ENCODE measurements at regions not wholly inside any gene's neighbourhood (a gene's known extent, or its start where the extent isn't known, plus 50 kb on each side); places are given as distances from the start of the nearest gene placed in this dataset.

- ATAC-seq: no peak
- H3K4me3 ChIP-seq: no peak overlapping the region
- no peak for TF ChIP-seq CTCF (IDR thresholded peaks at IDR 0.05)
- H3K36me3 ChIP-seq: no peaks in the 10 kb centered on the region
- no peaks in the 10 kb centered on the region for H3K27me3 ChIP-seq
- no peaks in the 10 kb centered on the region for H3K4me1 ChIP-seq
- intact Hi-C loops (cut with DNase I): no loop called here
- no peaks in the 10 kb centered on the region for H3K9me3 ChIP-seq
- peak in 2 of 4 donors; percentile 6 to 11 for DNase-seq
- H3K27ac ChIP-seq: no peak overlapping the region
Observed at GRCh38 chr1:221567859-221568507, 173.9 kb downstream of the DUSP10 start.

GRCh38 chr1:221573756-221574155 is 168.1 kb downstream of the DUSP10 start:
- TF ChIP-seq CTCF (IDR thresholded peaks at IDR 0.05): no peak
- DNase-seq (peak in 1 of 4 donors; percentile 28), ATAC-seq (no peak)
- no peaks in the 10 kb centered on the region for H3K27me3 ChIP-seq
- H3K36me3 ChIP-seq: no peaks in the 10 kb centered on the region
- H3K27ac ChIP-seq: no peak overlapping the region
- H3K4me1 ChIP-seq: no peaks in the 10 kb centered on the region
- no peak overlapping the region for H3K4me3 ChIP-seq
- intact Hi-C loops (cut with DNase I): no loop called here
- H3K9me3 ChIP-seq: no peaks in the 10 kb centered on the region

- intact Hi-C loops (cut with DNase I): no loop called here
- Histone ChIP-seq H3K27me3 (no peaks in the 10 kb centered on the region), H3K4me3 (no peak overlapping the region), H3K9me3 (no peaks in the 10 kb centered on the region), H3K4me1 (no peaks in the 10 kb centered on the region), H3K36me3 (no peaks in the 10 kb centered on the region), H3K27ac (no peak overlapping the region)
- TF ChIP-seq CTCF (IDR thresholded peaks at IDR 0.05): no peak
- DNase-seq: no peak
- ATAC-seq: no peak
Observed at GRCh38 chr1:221574529-221574928, 167.4 kb downstream of the DUSP10 start.

GRCh38 chr1:221575605-221576004 is 166.3 kb downstream of the DUSP10 start:
- Histone ChIP-seq H3K9me3 (no peaks in the 10 kb centered on the region), H3K4me3 (no peak overlapping the region), H3K4me1 (no peaks in the 10 kb centered on the region), H3K27ac (no peak overlapping the region), H3K27me3 (no peaks in the 10 kb centered on the region), H3K36me3 (no peaks in the 10 kb centered on the region)
- TF ChIP-seq CTCF (IDR thresholded peaks at IDR 0.05): no peak
- intact Hi-C loops (cut with DNase I): no loop called here
- ATAC-seq (no peak), DNase-seq (peak in 1 of 4 donors; percentile 27)

GRCh38 chr1:221576268-221576667 is 165.6 kb downstream of the DUSP10 start:
- Histone ChIP-seq H3K4me1 (no peaks in the 10 kb centered on the region), H3K27me3 (no peaks in the 10 kb centered on the region), H3K9me3 (no peaks in the 10 kb centered on the region), H3K36me3 (no peaks in the 10 kb centered on the region), H3K27ac (no peak overlapping the region), H3K4me3 (no peak overlapping the region)
- DNase-seq: no peak
- no peak for TF ChIP-seq CTCF (IDR thresholded peaks at IDR 0.05)
- intact Hi-C loops (cut with DNase I): no loop called here
- no peak for ATAC-seq

Data from left lung (tissue), 4 donors.